AG09319 (cell line): ENCODE measurements at regions not wholly inside any gene's neighbourhood (a gene's known extent, or its start where the extent isn't known, plus 50 kb on each side); places are given as distances from the start of the nearest gene placed in this dataset.

ENCODE experiments used
- DNase-seq: peaks from one replicate; pipeline ENCODE4 v3.0.0-alpha.2; 2010; ENCODE audit warnings: low read depth; ENCODE audit errors: extremely low read depth
- CTCF ChIP-seq: IDR thresholded peaks from 2 replicates; pipeline ENCODE4 v1.5.1; 2011; ENCODE audit warnings: low read depth, mild to moderate bottlenecking, inconsistent platforms, low read length, moderate library complexity

- DNase-seq, result no peak
- no peak for TF ChIP-seq CTCF
These were observed 114.0 kb upstream of the KL start for GRCh38 chr13:32902029-32902780.

GRCh38 chr13:32902874-32903273, 113.3 kb upstream of the KL start:
- DNase-seq, result no peak
- no peak for TF ChIP-seq CTCF

- DNase-seq, result no peak
- TF ChIP-seq CTCF, result no peak
These were observed 112.5 kb upstream of the KL start for GRCh38 chr13:32903720-32904119.

GRCh38 chr13:32904266-32904665, 112.0 kb upstream of the KL start:
- TF ChIP-seq CTCF, result no peak
- DNase-seq, result no peak

- no peak for TF ChIP-seq CTCF
These were observed 111.0 kb upstream of the KL start for GRCh38 chr13:32905063-32905863.

GRCh38 chr13:32905864-32906180, 110.4 kb upstream of the KL start:
- no peak for TF ChIP-seq CTCF
- DNase-seq, result no peak

More at GRCh38 chr13:32905063-32905863, 111.0 kb upstream of the KL start:
- no peak for DNase-seq

GRCh38 chr13:32907211-32907610, 109.0 kb upstream of the KL start:
- TF ChIP-seq CTCF, result no peak
- no peak for DNase-seq
